ENCODE measurements at regions not wholly inside any gene's neighbourhood (a gene's known extent, or its start where the extent isn't known, plus 50 kb on each side); places are given as distances from the start of the nearest gene placed in this dataset.

- DNase-seq: no peak
- TF ChIP-seq, protein P1, sequence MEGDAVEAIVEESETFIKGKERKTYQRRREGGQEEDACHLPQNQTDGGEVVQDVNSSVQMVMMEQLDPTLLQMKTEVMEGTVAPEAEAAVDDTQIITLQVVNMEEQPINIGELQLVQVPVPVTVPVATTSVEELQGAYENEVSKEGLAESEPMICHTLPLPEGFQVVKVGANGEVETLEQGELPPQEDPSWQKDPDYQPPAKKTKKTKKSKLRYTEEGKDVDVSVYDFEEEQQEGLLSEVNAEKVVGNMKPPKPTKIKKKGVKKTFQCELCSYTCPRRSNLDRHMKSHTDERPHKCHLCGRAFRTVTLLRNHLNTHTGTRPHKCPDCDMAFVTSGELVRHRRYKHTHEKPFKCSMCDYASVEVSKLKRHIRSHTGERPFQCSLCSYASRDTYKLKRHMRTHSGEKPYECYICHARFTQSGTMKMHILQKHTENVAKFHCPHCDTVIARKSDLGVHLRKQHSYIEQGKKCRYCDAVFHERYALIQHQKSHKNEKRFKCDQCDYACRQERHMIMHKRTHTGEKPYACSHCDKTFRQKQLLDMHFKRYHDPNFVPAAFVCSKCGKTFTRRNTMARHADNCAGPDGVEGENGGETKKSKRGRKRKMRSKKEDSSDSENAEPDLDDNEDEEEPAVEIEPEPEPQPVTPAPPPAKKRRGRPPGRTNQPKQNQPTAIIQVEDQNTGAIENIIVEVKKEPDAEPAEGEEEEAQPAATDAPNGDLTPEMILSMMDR (IDR thresholded peaks at IDR 0.05): no peak
- no peak for TF ChIP-seq POLR2AphosphoS5 (IDR thresholded peaks at IDR 0.05)
- no peak for TF ChIP-seq EP300 (IDR thresholded peaks at IDR 0.05)
- no peak for TF ChIP-seq POLR2A (IDR thresholded peaks at IDR 0.05)
- H3K27me3 ChIP-seq: no peaks in the 10 kb centered on the region
- 61 to 66% methylated on average over 3 of the region's 3 CpGs for WGBS, 2 donors
- H3K4me1 ChIP-seq: no peaks in the 10 kb centered on the region
- H3K4me3 ChIP-seq: no peak overlapping the region
- no peaks in the 10 kb centered on the region for H3K36me3 ChIP-seq
- no peaks in the 10 kb centered on the region for H3K9me3 ChIP-seq
- intact Hi-C loops (cut with DNase I): no loop called here
- no peak overlapping the region for H3K27ac ChIP-seq
Observed at GRCh38 chr1:187787736-187788135, 959.0 kb downstream of the PLA2G4A start.

- H3K9me3 ChIP-seq: no peaks in the 10 kb centered on the region
- TF ChIP-seq POLR2A (IDR thresholded peaks at IDR 0.05) (no peak), POLR2AphosphoS5 (IDR thresholded peaks at IDR 0.05) (no peak), EP300 (IDR thresholded peaks at IDR 0.05) (no peak)
- TF ChIP-seq, protein P1 (IDR thresholded peaks at IDR 0.05): no peak
- H3K27me3 ChIP-seq: no peaks in the 10 kb centered on the region
- H3K27ac ChIP-seq: no peak overlapping the region
- no peak overlapping the region for H3K4me3 ChIP-seq
- intact Hi-C loops (cut with DNase I): no loop called here
- 78 to 80% methylated on average over 2 of the region's 2 CpGs for WGBS, 2 donors
- no peaks in the 10 kb centered on the region for H3K36me3 ChIP-seq
- no peak for DNase-seq
- H3K4me1 ChIP-seq: no peaks in the 10 kb centered on the region
Observed at GRCh38 chr1:187788718-187789117, 960.0 kb downstream of the PLA2G4A start.

DNA sequence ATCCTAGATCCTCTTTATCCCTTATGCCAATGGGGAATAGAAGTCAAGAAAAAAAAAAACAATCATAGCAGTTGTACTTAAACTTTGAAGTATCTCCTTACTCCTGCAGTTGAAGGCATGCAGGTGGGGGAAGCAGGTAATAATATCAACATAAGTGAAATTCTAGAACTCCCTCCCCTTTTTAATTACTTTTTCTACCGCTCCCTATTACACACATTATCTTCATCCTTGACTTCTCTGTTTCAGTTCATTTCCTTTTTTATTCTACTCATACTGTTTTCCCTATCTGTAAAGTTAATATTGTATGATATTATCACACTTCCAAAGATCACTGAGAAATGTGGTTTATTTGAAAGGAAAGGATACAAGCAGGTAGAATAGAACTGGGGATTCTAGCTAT lies 962.0 kb downstream of the PLA2G4A start:
- DNase-seq: no peak
- H3K4me1 ChIP-seq: no peaks in the 10 kb centered on the region
- H3K4me3 ChIP-seq: no peak overlapping the region
- no peaks in the 10 kb centered on the region for H3K27me3 ChIP-seq
- TF ChIP-seq, protein P1 (IDR thresholded peaks at IDR 0.05): no peak
- TF ChIP-seq POLR2A (IDR thresholded peaks at IDR 0.05): no peak
- no peak for TF ChIP-seq POLR2AphosphoS5 (IDR thresholded peaks at IDR 0.05)
- TF ChIP-seq EP300 (IDR thresholded peaks at IDR 0.05): no peak
- no peak overlapping the region for H3K27ac ChIP-seq
- intact Hi-C loops (cut with DNase I): no loop called here
- 91 to 97% methylated on average over 1 of the region's 1 CpG for WGBS, 2 donors
- no peaks in the 10 kb centered on the region for H3K9me3 ChIP-seq
- no peaks in the 10 kb centered on the region for H3K36me3 ChIP-seq

GRCh38 chr1:187794561-187794960 lies 965.8 kb downstream of the PLA2G4A start:
- Histone ChIP-seq H3K4me1 (peaks cover 0 to 8% (median 0%) of the 10 kb centered on the region in 4 donors), H3K27me3 (no peaks in the 10 kb centered on the region), H3K27ac (no peak overlapping the region), H3K4me3 (no peak overlapping the region), H3K36me3 (no peaks in the 10 kb centered on the region), H3K9me3 (no peaks in the 10 kb centered on the region)
- WGBS, 2 donors: 67 to 69% methylated on average over 2 of the region's 2 CpGs
- intact Hi-C loops (cut with DNase I): no loop called here
- TF ChIP-seq POLR2A (IDR thresholded peaks at IDR 0.05): no peak
- no peak for TF ChIP-seq POLR2AphosphoS5 (IDR thresholded peaks at IDR 0.05)
- TF ChIP-seq, protein P1 (IDR thresholded peaks at IDR 0.05): no peak
- TF ChIP-seq EP300 (IDR thresholded peaks at IDR 0.05): no peak
- no peak for DNase-seq

DNA sequence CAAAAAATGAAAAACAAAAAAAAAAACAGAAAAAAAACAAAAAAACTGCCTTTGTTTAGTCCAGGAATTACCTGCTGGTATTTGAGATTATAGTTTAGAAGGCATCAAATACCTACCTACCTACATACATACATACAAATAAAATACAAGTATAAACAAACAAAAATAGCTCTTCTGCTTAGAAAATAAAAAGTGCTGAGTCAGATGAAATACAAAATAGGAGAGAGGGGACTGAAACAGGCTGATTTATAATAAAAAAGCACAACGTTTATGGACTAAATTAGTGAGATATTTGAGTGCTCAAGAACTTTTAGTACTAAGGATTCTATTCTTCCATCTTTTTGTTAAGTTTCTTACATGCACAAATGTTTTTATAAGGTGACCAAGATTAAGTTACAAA lies 980.8 kb downstream of the PLA2G4A start:
- TF ChIP-seq POLR2AphosphoS5 (IDR thresholded peaks at IDR 0.05): no peak
- TF ChIP-seq POLR2A (IDR thresholded peaks at IDR 0.05): no peak
- no peak for TF ChIP-seq EP300 (IDR thresholded peaks at IDR 0.05)
- TF ChIP-seq, protein P1 (IDR thresholded peaks at IDR 0.05): no peak
- H3K9me3 ChIP-seq: no peaks in the 10 kb centered on the region
- WGBS, 2 donors: 63 to 69% methylated on average over 1 of the region's 1 CpG
- no peaks in the 10 kb centered on the region for H3K36me3 ChIP-seq
- intact Hi-C loops (cut with DNase I): no loop called here
- no peak for DNase-seq
- H3K27me3 ChIP-seq: no peaks in the 10 kb centered on the region
- H3K27ac ChIP-seq: no peak overlapping the region
- no peaks in the 10 kb centered on the region for H3K4me1 ChIP-seq
- H3K4me3 ChIP-seq: no peak overlapping the region

All from sigmoid colon (tissue), 6 donors.